Mesodermal cell (in vitro differentiated cells): ENCODE measurements at regions not wholly inside any gene's neighbourhood (a gene's known extent, or its start where the extent isn't known, plus 50 kb on each side); places are given as distances from the start of the nearest gene placed in this dataset.
"Not testable (repeated sequence)": the region's sequence is repeated elsewhere in the genome, so short reads cannot be mapped to it uniquely, and the experiment has no call there.

Experiments
- H3K27ac ChIP-seq: 2 replicates; pipeline ENCODE4 v1.7.0; 2013; ENCODE audit warnings: mild to moderate bottlenecking, low read depth, low read length, moderate library complexity; ENCODE audit not compliant: severe bottlenecking
- H3K36me3 ChIP-seq: 2 replicates; pipeline ENCODE4 v1.7.1; 2013; ENCODE audit warnings: mild to moderate bottlenecking, low read length, moderate library complexity; ENCODE audit not compliant: control insufficient read depth, insufficient read depth
- H3K4me1 ChIP-seq: one replicate; pipeline ENCODE4 v1.7.1; 2013; ENCODE audit warnings: mild to moderate bottlenecking, low read length; ENCODE audit not compliant: insufficient read depth, control insufficient read depth, poor library complexity, severe bottlenecking
- H3K4me3 ChIP-seq: 2 replicates; pipeline ENCODE4 v1.7.0; 2013; ENCODE audit warnings: low read length, control low read depth, mild to moderate bottlenecking; ENCODE audit not compliant: insufficient read depth, poor library complexity, severe bottlenecking; ENCODE audit errors: extremely low read depth
- H3K9me3 ChIP-seq: 2 replicates; pipeline ENCODE4 v1.7.1; 2013; ENCODE audit warnings: mild to moderate bottlenecking, low read length, moderate library complexity; ENCODE audit not compliant: control insufficient read depth
- WGBS, 2 experiments: methylation state at CpG; one replicate each; pipeline ENCODE4 v1.1.5; 2013; ENCODE audit warnings: missing lambda C conversion rate in 2 of 2; ENCODE audit not compliant: insufficient coverage in 2 of 2; 5-methylcytosine and 5-hydroxymethylcytosine counted together

GRCh38 chr12:75643119-75643518 lies 131.7 kb upstream of the KRR1 start:
- not testable (repeated sequence) for H3K4me3 ChIP-seq, H3K36me3 ChIP-seq, H3K27ac ChIP-seq, H3K9me3 ChIP-seq
- peaks cover 15% of the 10 kb centered on the region for H3K4me1 ChIP-seq
- 82 to 100% methylated on average over 1 to 3 of the region's 5 CpGs for WGBS, 2 experiments

DNA sequence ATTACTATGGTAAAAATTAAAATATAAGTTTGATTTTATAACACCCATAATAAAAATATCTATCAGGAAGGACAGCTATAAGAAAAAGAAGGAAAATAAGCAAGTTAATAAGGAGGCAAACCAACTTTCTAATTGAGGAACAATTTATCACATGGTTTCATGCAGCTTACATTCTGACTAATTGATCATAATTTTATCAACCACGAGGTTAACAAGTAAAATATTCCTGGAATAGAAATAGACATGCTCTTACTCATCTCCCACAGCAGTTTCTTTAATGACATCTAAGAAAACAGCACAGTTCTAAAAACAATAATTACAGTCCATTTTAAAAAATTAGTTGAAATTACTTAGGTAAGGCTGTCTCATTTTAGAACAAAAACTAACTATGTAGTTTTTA lies 130.8 kb upstream of the KRR1 start:
- H3K4me1 ChIP-seq = peaks cover 17% of the 10 kb centered on the region
- no peak overlapping the region for H3K27ac ChIP-seq
- no peaks in the 10 kb centered on the region for H3K9me3 ChIP-seq
- H3K36me3 ChIP-seq = no peaks in the 10 kb centered on the region
- 83 to 100% methylated on average over 1 of the region's 1 CpG for WGBS, 2 experiments
- no peak overlapping the region for H3K4me3 ChIP-seq

- WGBS, 2 experiments = 81 to 100% methylated on average over 1 to 2 of the region's 4 CpGs
- Histone ChIP-seq H3K4me1 (peaks cover 25% of the 10 kb centered on the region), H3K4me3 (no peak overlapping the region), H3K27ac (peak overlapping the region; percentile 47), H3K36me3 (no peaks in the 10 kb centered on the region), H3K9me3 (no peaks in the 10 kb centered on the region)
These were observed 129.8 kb upstream of the KRR1 start for GRCh38 chr12:75641031-75641780.

DNA sequence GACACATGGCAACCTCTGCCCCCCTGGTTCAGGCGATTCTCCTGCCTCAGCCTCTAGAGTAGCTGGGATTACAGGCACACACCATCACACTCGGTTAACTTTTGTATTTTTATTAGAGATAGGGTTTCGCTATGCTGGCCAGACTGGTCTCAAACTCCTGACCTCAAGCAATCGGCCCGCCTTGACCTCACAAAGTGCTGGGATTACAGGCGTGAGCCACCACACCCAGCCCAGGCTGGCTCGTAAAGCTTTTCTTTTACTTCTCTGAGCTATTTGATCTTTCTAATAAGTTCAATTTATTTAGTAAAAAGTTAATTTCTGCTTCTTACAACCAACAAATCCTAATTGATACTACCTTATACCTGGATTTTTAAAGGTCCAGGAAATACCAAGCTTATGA lies 127.4 kb upstream of the KRR1 start:
- Histone ChIP-seq H3K9me3 (no peaks in the 10 kb centered on the region), H3K4me3 (no peak overlapping the region), H3K4me1 (peaks cover 37% of the 10 kb centered on the region), H3K27ac (no peak overlapping the region), H3K36me3 (no peaks in the 10 kb centered on the region)
- WGBS, 2 experiments = 87 to 100% methylated on average over 3 to 5 of the region's 7 CpGs

DNA sequence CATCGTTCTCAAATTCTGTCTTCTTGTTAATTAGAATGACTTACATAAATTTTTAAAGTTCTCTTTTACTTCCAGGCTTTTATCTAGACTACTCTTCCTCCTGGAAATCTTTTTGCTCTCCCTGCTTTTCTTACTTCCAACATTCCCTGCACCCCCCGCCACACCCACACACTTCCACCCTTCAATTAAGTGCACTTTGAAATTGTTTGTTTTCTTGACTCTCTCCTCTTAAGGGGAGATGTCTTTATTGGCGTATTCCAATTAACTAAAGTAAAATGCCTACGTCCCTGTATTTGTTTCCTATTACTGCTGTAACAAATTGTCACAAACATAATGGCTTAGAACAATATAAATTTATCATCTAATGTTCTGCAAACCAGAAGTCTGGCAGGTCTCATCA lies 125.2 kb upstream of the KRR1 start:
- Histone ChIP-seq H3K27ac (no peak overlapping the region), H3K36me3 (no peaks in the 10 kb centered on the region), H3K9me3 (no peaks in the 10 kb centered on the region), H3K4me1 (peaks cover 35% of the 10 kb centered on the region), H3K4me3 (no peak overlapping the region)
- WGBS, 2 experiments = 100% methylated on average over 1 of the region's 4 CpGs; no CpG with 5 or more reads in 1 of the 2 experiments

DNA sequence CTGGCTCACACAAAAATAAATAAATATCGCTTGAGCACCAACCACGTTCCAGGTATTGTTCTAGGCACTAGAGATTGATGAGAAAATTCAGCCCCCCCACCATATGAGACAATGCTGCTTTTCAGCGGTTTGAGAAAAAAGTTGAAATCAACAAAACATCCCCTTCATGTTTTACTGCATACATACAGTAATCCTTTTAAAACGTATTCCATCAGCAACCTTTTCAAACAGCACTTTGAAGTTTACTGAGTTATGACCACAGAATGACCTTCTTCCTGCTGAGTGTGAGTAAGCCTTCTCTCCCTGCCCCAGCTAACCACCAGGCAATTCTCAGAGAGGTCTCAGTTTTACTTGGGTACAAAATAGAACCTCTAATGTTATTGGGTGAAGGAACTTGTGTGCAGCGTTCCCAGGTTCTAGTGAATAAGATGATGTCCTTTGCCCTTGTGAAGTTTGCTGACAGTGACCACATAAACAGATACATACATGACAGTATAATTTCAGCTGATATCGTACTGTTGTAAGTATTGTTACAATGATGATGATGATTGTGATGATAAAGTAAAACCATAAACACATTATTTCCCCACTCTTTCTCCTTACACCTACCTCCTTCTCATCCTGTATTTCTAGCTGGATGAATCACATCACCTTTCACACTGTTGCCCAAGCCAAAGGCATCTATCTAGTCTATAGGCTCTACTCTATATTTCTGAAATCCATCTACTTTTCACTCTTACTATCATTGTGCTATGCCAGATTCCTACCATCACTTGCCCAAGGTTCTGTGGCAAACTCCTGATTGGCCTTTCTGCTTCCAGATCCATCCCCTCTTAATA lies 124.4 kb upstream of the KRR1 start:
- no peak overlapping the region for H3K4me3 ChIP-seq
- 58 to 79% methylated on average over 3 to 4 of the region's 6 CpGs for WGBS, 2 experiments
- H3K9me3 ChIP-seq = no peaks in the 10 kb centered on the region
- H3K27ac ChIP-seq = peak overlapping the region; percentile 20
- peaks cover 27% of the 10 kb centered on the region for H3K4me1 ChIP-seq
- no peaks in the 10 kb centered on the region for H3K36me3 ChIP-seq

- WGBS, 2 experiments = 55% methylated on average over 2 of the region's 3 CpGs; no CpG with 5 or more reads in 1 of the 2 experiments
These were observed 123.1 kb upstream of the KRR1 start for GRCh38 chr12:75634244-75635222.

GRCh38 chr12:75633789-75634188 lies 122.4 kb upstream of the KRR1 start:
- peaks cover 23% of the 10 kb centered on the region for H3K4me1 ChIP-seq
- H3K27ac ChIP-seq = no peak overlapping the region
- 92% methylated on average over 2 of the region's 3 CpGs; no CpG with 5 or more reads in 1 of the 2 experiments for WGBS, 2 experiments
- H3K36me3 ChIP-seq = no peaks in the 10 kb centered on the region
- H3K9me3 ChIP-seq = no peaks in the 10 kb centered on the region
- no peak overlapping the region for H3K4me3 ChIP-seq

More at GRCh38 chr12:75634244-75635222, 123.1 kb upstream of the KRR1 start:
- Histone ChIP-seq H3K36me3 (no peaks in the 10 kb centered on the region), H3K9me3 (no peaks in the 10 kb centered on the region), H3K4me3 (no peak overlapping the region), H3K4me1 (peaks cover 23% of the 10 kb centered on the region), H3K27ac (no peak overlapping the region)

- H3K36me3 ChIP-seq = no peaks in the 10 kb centered on the region
- peaks cover 20% of the 10 kb centered on the region for H3K4me1 ChIP-seq
- no peak overlapping the region for H3K27ac ChIP-seq
- H3K4me3 ChIP-seq = no peak overlapping the region
- WGBS, 2 experiments = 80% methylated on average over 1 of the region's 3 CpGs; no CpG with 5 or more reads in 1 of the 2 experiments
- H3K9me3 ChIP-seq = no peaks in the 10 kb centered on the region
These were observed 121.0 kb upstream of the KRR1 start for GRCh38 chr12:75632442-75632841.

GRCh38 chr12:75631831-75632230 lies 120.4 kb upstream of the KRR1 start:
- Histone ChIP-seq H3K4me3 (no peak overlapping the region), H3K9me3 (no peaks in the 10 kb centered on the region), H3K36me3 (no peaks in the 10 kb centered on the region), H3K4me1 (peaks cover 19% of the 10 kb centered on the region), H3K27ac (no peak overlapping the region)
- 97 to 100% methylated on average over 3 of the region's 5 CpGs for WGBS, 2 experiments
